ENCODE measurements at regions not wholly inside any gene's neighbourhood (a gene's known extent, or its start where the extent isn't known, plus 50 kb on each side); places are given as distances from the start of the nearest gene placed in this dataset.
A peak's percentile ranks its signal among the peaks of the same experiment; 100 is the strongest.

GRCh38 chr21:28253338-28253737, 739.3 kb downstream of the LTN1 start:
- no peak overlapping the region for H2AFZ ChIP-seq (ENCODE audit: low read depth, low read length)
- intact Hi-C loops (cut with micrococcal nuclease) (no loop called here), dilution Hi-C loops (cut with MboI; ENCODE audit: extremely low pct_ligation_motif_present, low sequenced_read_pairs) (no loop called here)
- H3K9ac ChIP-seq (replicated peaks; ENCODE audit: extremely low read depth, insufficient read depth, low read length), result no peak overlapping the region
- CTCF ChIA-PET, result interaction anchor here (1.5 kb wide), 1 partner anchor 10 kb away, joined by 4 read pairs; no protein-coding TSS in a partner anchor
- no peaks in the 10 kb centered on the region for H3K9me1 ChIP-seq (replicated peaks; ENCODE audit: control insufficient read depth, extremely low read depth, insufficient read depth, low read length)
- H4K20me1 ChIP-seq (replicated peaks; ENCODE audit: control insufficient read depth, extremely low read depth, insufficient read depth, low read length), result no peaks in the 10 kb centered on the region
- POLR2A ChIA-PET, result no interaction called here
- H3K79me2 ChIP-seq (ENCODE audit: control insufficient read depth, insufficient read depth, low read length), result no peaks in the 10 kb centered on the region
- no peak overlapping the region for H3K4me3 ChIP-seq (replicated peaks in 1 of 3; ENCODE audit: insufficient read depth in 1 of 3, low read depth in 1 of 3, low read length in 3 of 3)
- no peak overlapping the region for H3K4me2 ChIP-seq (ENCODE audit: insufficient read depth, low read length)
- no peak overlapping the region for H3K27ac ChIP-seq (ENCODE audit: insufficient read depth, low read depth, low read length)
- FAIRE-seq (no peak), DNase-seq (ENCODE audit: low read depth, low spot score) (no peak)
- H3K9me3 ChIP-seq (replicated peaks; ENCODE audit: control insufficient read depth, insufficient read depth, low read length), result no peaks in the 10 kb centered on the region
- BruUV-seq (replicated peaks), result no TSS peak
- no peaks in the 10 kb centered on the region for H3K27me3 ChIP-seq (ENCODE audit: control insufficient read depth in 2 of 2, insufficient read depth in 2 of 2, low read length in 2 of 2)
- peak; percentile 15 for TF ChIP-seq FOS (IDR thresholded peaks at IDR 0.05; ENCODE audit: borderline replicate concordance, insufficient read depth, low read length)
- no peak for TF ChIP-seq POLR2A (IDR thresholded peaks at IDR 0.05; ENCODE audit: low read depth, low read length)
- no peaks in the 10 kb centered on the region for H3K4me1 ChIP-seq (ENCODE audit: control insufficient read depth, extremely low read depth, insufficient read depth, low read length)
- H3K36me3 ChIP-seq (ENCODE audit: control insufficient read depth in 2 of 2, extremely low read depth in 1 of 2, insufficient read depth in 2 of 2, low read length in 2 of 2), result no peaks in the 10 kb centered on the region

GRCh38 chr21:28252928-28253327, 739.7 kb downstream of the LTN1 start:
- Histone ChIP-seq H3K27ac (ENCODE audit: insufficient read depth, low read depth, low read length) (no peak overlapping the region), H3K9me1 (replicated peaks; ENCODE audit: control insufficient read depth, extremely low read depth, insufficient read depth, low read length) (no peaks in the 10 kb centered on the region), H3K9me3 (replicated peaks; ENCODE audit: control insufficient read depth, insufficient read depth, low read length) (no peaks in the 10 kb centered on the region), H3K36me3 (ENCODE audit: control insufficient read depth in 2 of 2, extremely low read depth in 1 of 2, insufficient read depth in 2 of 2, low read length in 2 of 2) (no peaks in the 10 kb centered on the region), H3K4me3 (replicated peaks in 1 of 3; ENCODE audit: insufficient read depth in 1 of 3, low read depth in 1 of 3, low read length in 3 of 3) (no peak overlapping the region), H3K27me3 (ENCODE audit: control insufficient read depth in 2 of 2, insufficient read depth in 2 of 2, low read length in 2 of 2) (no peaks in the 10 kb centered on the region), H3K4me2 (ENCODE audit: insufficient read depth, low read length) (no peak overlapping the region), H2AFZ (ENCODE audit: low read depth, low read length) (no peak overlapping the region), H3K79me2 (ENCODE audit: control insufficient read depth, insufficient read depth, low read length) (no peaks in the 10 kb centered on the region), H4K20me1 (replicated peaks; ENCODE audit: control insufficient read depth, extremely low read depth, insufficient read depth, low read length) (no peaks in the 10 kb centered on the region), H3K9ac (replicated peaks; ENCODE audit: extremely low read depth, insufficient read depth, low read length) (no peak overlapping the region), H3K4me1 (ENCODE audit: control insufficient read depth, extremely low read depth, insufficient read depth, low read length) (no peaks in the 10 kb centered on the region)
- ChIA-PET CTCF (interaction anchor here (1.5 kb wide), 1 partner anchor 9 kb away, joined by 4 read pairs; no protein-coding TSS in a partner anchor), POLR2A (no interaction called here)
- FAIRE-seq (no peak), DNase-seq (ENCODE audit: low read depth, low spot score) (no peak)
- no peak for TF ChIP-seq MAX (IDR thresholded peaks at IDR 0.05; ENCODE audit: insufficient read depth, insufficient read length)
- intact Hi-C loops (cut with micrococcal nuclease) (no loop called here), dilution Hi-C loops (cut with MboI; ENCODE audit: extremely low pct_ligation_motif_present, low sequenced_read_pairs) (no loop called here)
- no TSS peak for BruUV-seq (replicated peaks)
